AG09309 (cell line): ENCODE measurements at regions not wholly inside any gene's neighbourhood (a gene's known extent, or its start where the extent isn't known, plus 50 kb on each side); places are given as distances from the start of the nearest gene placed in this dataset.

Experiments used
- DNase-seq: peaks from one replicate; pipeline ENCODE4 v3.0.0-alpha.2; 2010; ENCODE audit warnings: low read depth
- H3K4me3 ChIP-seq: 2 replicates; pipeline ENCODE4 v1.5.1; 2011; ENCODE audit warnings: mild to moderate bottlenecking, low read depth, low read length, moderate library complexity; ENCODE audit not compliant: control insufficient read depth
- TF ChIP-seq, protein P1 (sequence below): IDR thresholded peaks from 2 replicates; pipeline ENCODE4 v1.5.1; 2011; ENCODE audit warnings: mild to moderate bottlenecking, low read depth, low read length, inconsistent platforms; ENCODE audit not compliant: insufficient read depth, control insufficient read depth; ENCODE audit errors: missing control alignments

DNA sequence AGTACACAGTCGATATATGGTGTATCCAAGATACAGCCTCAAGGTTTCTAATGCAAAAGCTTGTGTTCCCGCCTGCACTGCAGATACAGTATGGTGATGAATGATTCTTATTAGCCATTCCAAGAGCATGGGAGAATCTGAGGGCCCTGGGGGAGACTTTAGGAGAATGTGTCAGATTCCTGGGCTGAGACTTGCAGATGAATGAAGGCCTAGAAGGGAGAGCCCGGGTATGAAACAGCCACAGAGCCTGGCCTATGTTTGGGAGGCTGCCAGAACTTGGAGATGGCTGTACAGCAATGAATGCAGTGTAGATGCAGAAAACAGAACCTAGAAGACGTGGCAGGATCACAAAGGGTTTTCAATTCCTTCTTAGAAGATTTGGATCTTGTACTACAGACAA, 510.7 kb downstream of the HAPSTR1 start:
- H3K4me3 ChIP-seq = no peak overlapping the region
- DNase-seq = no peak
- TF ChIP-seq, protein P1, sequence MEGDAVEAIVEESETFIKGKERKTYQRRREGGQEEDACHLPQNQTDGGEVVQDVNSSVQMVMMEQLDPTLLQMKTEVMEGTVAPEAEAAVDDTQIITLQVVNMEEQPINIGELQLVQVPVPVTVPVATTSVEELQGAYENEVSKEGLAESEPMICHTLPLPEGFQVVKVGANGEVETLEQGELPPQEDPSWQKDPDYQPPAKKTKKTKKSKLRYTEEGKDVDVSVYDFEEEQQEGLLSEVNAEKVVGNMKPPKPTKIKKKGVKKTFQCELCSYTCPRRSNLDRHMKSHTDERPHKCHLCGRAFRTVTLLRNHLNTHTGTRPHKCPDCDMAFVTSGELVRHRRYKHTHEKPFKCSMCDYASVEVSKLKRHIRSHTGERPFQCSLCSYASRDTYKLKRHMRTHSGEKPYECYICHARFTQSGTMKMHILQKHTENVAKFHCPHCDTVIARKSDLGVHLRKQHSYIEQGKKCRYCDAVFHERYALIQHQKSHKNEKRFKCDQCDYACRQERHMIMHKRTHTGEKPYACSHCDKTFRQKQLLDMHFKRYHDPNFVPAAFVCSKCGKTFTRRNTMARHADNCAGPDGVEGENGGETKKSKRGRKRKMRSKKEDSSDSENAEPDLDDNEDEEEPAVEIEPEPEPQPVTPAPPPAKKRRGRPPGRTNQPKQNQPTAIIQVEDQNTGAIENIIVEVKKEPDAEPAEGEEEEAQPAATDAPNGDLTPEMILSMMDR = no peak

DNA sequence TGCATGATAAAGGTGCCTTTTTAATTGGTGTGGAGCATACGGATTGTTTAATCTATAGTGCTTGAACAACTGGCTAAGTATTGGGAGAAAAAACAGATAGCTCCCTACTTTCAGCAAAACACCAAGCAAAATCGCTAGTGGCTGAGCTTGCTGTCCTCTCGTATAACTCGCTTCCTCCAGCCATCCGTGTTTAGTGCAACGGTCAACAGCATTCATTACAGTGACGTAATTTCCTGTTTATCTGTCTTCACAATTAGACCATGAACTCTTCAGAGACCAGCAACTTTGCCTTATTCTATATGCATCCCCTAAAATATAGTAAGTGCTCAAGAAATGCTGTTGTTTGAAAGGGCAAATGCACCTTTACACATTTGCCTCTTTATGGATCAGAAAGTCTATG, 511.9 kb downstream of the HAPSTR1 start:
- no peak overlapping the region for H3K4me3 ChIP-seq
- no peak for DNase-seq
- TF ChIP-seq, protein P1 = no peak

DNA sequence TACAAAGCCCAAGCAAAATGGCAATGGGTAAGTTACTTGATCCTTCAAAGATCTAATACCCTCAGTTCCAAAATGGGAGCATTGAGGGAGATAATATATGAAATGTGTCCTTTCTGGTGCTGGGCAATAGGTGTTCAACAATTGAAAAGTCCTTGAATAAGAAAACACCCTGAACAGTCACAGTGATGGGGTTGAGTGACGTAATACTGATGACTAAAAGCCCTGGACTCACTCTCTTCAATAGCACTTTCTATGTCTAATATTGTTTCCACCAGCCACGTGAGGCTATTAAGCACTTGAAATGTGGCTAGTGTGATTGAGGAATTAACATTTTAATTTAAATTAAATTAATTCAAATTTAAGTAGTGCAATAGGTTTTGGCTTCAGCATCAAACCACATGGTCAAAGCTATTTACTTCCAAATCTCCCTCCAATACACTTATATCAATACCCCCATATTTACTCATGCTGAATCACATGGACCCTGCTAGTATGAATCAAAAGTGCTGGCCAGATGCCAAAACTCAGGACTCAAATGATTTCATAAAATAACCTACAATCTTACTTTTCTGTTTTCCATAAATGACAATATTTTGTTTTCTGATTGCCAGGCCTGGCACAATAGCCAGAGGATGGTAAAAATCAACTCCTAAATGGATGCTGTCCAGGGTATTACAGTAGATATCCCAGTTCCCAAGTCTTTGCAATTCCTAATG, 516.2 kb downstream of the HAPSTR1 start:
- TF ChIP-seq, protein P1 = no peak
- no peak overlapping the region for H3K4me3 ChIP-seq
- no peak for DNase-seq

DNA sequence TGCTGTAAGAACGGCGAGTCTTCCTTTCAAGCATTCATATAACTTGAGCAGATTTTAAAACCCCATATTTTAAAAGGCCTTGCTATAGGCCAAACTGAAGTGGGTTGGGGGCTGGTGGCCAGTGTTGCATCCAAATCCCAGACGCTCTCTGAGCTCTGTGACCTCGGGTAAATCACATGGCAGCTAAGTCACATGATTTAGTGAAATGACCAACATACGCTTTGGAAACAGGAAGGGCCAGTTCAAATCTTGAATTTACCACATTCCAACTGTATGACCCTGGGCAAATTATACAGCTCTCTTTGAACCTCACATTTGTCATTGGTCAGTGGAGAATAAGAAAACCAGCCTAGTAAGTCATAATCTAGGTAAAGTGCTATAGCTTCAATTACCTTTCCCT, 519.3 kb downstream of the HAPSTR1 start:
- DNase-seq = no peak
- TF ChIP-seq, protein P1 = no peak
- H3K4me3 ChIP-seq = no peak overlapping the region

DNA sequence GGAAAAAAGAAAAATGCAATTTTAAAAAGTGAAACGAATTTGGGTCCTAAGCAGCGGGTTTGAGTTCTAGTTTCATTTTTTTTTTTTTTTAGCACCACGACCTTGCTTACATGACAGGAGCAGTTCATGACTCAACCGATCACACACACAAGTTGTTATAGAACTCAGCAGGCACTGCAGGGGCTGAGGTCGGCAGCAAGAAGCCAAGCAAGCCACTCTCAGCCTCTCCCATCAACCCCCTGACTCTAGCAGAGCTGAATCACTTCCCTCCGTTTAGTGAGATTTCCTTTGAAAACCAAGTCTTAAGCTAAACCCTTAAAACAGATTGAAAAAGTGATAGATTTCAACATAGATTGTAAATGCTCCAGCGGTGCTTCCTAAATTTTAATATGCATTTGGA, 520.8 kb downstream of the HAPSTR1 start:
- no peak for DNase-seq
- TF ChIP-seq, protein P1 = no peak
- no peak overlapping the region for H3K4me3 ChIP-seq

DNA sequence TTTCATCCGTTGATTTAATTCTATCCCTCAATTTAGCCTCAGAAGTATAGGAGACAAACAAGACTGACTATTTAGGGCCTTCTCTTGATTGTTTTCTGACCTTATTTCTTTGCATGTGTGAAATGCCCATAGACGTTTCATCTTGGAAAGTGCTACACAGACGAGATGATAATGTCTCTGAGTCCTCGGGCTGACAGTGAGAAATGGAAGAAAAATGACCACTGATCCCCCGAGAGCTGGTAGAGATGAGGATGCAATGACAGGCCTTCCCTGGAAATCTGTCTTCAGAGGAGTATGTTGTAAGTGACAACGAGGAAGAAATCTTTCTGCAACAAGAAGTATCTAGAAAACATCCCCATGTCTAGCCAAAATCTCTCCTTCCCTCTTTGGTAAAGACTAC, 522.9 kb downstream of the HAPSTR1 start:
- TF ChIP-seq, protein P1 = no peak
- no peak overlapping the region for H3K4me3 ChIP-seq
- no peak for DNase-seq
